GM21381 (cell line): ENCODE measurements at regions not wholly inside any gene's neighbourhood (a gene's known extent, or its start where the extent isn't known, plus 50 kb on each side); places are given as distances from the start of the nearest gene placed in this dataset.
A peak's percentile ranks its signal among the peaks of the same experiment; 100 is the strongest.

ENCODE experiments used
- ATAC-seq: cut with Tn5 transposase; IDR thresholded peaks from one replicate; pipeline ENCODE4 v1.9.1; 2021; ENCODE audit warnings: mild to moderate bottlenecking, moderate library complexity; ENCODE audit not compliant: unreplicated experiment

GRCh38 chr12:107436836-107437235, 248.8 kb upstream of the PWP1 start:
- ATAC-seq, result no peak

DNA sequence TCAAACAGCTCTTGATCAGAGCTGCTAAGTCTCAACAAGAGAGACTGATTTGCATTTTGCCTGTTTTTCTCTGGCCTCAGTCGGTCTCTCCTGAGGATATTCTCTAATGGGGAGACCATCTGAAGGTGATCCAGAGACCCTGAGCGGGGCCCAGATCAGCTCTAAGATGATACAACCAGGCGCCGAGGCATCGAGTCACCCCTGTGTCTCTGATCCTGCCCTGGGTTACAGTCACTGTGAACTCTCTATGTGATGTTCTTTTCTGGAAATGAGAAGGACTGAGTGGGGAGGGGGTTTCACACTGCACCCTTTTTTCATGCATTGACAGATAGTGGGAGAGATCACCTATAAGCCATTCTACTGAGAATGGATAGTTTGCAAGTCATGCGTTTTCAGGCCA, 247.6 kb upstream of the PWP1 start:
- ATAC-seq, result no peak

DNA sequence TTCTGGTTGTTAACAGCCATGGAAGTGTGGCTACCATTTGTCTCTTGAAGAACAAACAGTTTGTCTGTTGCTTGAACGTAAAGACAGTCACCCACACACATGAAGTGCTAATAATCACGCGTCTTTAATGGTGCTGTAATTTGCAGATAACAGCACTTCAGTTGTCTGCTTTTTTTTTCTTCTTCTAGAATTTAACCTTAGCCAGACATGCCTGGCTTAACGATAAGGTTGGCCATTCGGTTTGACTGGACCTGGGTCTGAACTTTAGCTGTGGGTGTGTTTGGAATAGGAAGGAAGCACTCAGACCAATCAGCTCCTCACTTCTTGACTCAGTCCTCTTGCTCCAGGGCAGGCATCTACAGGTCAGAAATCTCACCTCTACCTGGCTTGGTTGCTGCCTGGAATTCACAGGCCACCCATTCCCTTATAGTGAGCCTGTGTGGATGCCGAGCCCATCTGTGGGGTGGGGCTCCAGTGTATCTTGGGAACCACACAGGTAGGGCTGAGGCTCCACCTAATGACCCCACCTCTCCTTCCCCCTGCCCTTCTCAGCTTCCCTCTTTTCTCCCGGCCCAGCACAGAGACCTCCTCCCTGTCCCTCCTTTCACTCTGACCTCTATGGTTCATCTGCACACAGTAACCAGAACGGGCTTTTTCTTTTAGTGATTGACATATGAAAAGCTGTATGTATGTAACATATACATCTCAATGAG, 246.4 kb upstream of the PWP1 start:
- ATAC-seq, result no peak

- ATAC-seq, result no peak
These were observed 245.0 kb upstream of the PWP1 start for GRCh38 chr12:107440606-107441005.

DNA sequence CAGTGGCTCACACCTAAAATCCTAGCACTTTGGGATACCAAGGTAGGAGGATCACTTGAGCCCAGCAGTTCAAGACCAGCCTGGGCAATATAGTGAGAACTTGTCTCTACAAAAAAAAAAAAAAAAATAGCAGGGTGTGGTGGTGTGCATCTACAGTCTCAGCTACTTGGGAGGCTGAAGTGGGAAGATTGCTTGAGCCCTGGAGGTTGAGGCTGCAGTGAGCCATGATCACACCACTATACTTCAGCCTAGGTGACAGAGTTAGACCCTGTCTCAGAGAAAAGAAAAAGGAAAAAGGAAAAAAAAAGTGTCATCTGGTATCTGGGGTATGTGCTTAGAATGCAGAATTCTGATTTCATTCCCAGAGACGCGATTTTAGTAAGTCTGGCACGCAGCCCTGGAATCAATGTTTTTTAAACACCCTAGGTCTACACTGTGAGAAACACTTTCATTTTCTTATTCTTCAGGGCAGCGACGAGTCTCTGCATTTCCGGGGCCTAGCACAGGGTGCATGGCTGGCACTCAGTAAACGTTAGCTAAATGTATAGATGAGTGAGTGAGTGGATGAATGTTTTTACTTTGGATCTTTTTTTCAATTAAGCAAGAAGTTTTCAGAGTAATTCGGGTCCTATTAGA, 243.8 kb upstream of the PWP1 start:
- peak; percentile 70 for ATAC-seq

- ATAC-seq, result no peak
These were observed 243.1 kb upstream of the PWP1 start for GRCh38 chr12:107442326-107442987.

GRCh38 chr12:107443320-107444090, 242.1 kb upstream of the PWP1 start:
- no peak for ATAC-seq

- ATAC-seq, result no peak
These were observed 240.8 kb upstream of the PWP1 start for GRCh38 chr12:107444771-107445170.

DNA sequence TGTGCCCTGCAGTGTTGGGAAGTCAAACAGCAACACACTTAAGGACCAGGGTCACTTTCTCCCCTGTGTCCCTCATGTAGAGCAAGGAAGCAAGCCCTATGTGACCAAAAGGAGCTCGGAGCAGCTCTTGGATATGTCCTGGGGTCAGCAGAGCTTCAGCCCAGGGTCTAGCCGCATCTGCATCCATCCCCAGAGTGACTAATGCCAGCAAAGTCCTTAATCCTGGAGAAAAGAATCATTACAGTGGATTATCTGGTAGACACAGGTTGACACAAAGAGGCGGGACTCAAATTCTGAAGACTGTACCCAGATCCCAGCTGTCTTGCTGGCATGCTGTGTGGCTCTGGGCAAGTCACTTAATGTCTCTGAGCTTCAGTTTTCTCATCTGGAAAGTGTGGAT, 239.1 kb upstream of the PWP1 start:
- ATAC-seq, result no peak

GRCh38 chr12:107447336-107447735, 238.3 kb upstream of the PWP1 start:
- ATAC-seq, result no peak

GRCh38 chr12:107448198-107448597, 237.4 kb upstream of the PWP1 start:
- no peak for ATAC-seq

GRCh38 chr12:107449891-107450290, 235.7 kb upstream of the PWP1 start:
- no peak for ATAC-seq

DNA sequence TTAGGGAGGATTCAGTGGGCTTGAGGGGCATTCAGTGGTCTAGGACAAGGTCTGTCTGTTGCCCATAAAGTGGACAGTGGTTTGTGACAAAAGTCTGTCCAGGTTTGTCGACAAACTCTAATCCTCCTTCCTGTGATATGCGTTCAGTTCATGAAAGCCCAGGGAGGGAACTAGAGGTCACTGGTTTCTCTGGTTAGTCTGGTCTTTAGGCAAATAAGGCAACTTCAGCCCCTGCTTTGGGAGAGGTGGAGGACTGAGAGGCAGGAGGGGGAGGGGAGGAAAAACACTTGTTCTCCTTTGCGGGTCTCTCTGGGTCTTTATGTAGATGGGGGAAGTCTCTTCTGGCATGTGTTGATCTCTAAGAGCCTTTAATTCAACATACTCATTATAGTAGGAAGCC, 235.1 kb upstream of the PWP1 start:
- ATAC-seq, result no peak

DNA sequence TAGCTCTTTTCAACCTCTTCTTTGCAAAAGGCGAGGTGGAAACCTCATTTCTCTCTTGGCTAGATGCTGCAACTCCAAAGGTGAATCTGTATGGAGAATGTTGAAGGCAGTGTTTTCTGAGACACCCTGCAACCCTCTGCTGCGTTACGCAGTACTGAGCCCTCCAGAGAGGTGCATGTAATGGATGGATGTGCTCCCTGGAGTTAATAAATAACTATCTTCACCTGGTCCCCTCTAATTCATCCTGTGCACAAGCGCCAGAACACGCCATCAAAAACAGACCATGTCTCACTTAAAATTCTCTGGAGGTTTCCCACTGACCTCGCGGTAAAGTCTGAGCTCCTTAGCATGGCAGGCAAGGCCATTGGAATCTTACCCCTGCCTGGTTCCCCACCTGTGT, 234.4 kb upstream of the PWP1 start:
- no peak for ATAC-seq

DNA sequence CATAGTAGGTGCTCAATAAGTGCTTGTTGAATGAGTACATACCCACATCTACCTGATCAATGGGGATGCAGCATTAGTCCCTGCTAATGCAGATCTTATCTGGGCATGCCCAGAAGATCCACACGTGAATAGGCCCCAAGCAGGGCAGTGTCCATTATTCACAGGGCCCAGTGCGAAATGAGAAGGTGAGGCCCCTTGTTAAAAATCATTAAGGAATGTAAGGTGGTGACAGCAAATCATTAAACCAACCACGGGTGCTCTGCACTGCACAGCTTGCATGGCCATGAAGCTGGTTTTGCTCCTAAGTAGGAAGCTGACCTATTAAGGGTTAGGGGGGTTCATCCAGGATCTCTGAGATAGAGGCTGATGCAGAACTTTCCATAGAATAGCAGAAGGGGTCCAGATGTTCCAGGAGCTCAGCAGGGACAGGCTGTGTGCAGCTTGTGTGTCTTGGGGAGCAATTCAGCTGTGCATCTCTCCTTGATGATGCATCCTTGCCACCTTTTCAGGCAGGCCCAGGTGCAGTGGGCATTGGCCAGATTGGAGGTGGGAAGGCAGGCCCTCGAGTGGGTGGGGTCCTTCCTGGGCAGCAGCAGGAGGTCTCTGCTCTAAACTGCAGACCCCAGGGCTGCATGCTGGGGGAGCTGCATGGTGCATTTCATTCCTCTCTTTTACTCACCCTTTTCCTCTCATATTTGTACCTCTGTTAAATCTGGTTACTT, 231.3 kb upstream of the PWP1 start:
- no peak for ATAC-seq

DNA sequence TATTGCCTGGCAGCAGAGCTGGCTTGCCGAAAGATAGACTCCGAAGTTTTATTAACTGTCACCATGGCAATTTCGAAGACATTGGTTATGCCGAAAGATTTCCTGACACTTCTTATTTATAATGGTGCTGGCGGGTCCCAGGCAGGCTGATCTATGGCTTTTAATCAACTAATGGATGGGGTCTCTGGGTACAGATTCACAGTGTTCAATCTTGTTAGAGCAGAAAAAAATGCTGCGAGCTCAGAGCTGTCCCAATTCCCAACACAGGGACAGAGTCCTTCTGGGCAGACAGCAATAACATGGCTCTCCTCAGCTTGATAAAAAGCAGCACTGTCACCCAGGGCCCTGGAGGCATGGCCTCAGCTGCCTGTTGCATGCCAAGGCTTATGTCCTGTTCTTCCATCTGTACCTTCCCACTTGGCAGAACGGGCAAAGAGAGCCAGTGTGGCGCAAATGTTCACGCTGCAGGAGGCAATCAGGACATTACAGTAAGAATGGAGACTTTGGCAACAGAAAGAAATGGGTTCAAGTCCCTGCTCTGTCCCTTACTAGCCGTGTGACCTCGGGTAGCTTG, 228.2 kb upstream of the PWP1 start:
- no peak for ATAC-seq

- ATAC-seq, result no peak
These were observed 227.4 kb upstream of the PWP1 start for GRCh38 chr12:107458163-107458562.

GRCh38 chr12:107458990-107459389, 226.6 kb upstream of the PWP1 start:
- ATAC-seq, result no peak

- ATAC-seq, result no peak
These were observed 226.0 kb upstream of the PWP1 start for GRCh38 chr12:107459641-107460040.

- no peak for ATAC-seq
These were observed 224.2 kb upstream of the PWP1 start for GRCh38 chr12:107461222-107461975.
